ENCODE measurements at regions not wholly inside any gene's neighbourhood (a gene's known extent, or its start where the extent isn't known, plus 50 kb on each side); places are given as distances from the start of the nearest gene placed in this dataset.
"Not testable (repeated sequence)": the region's sequence is repeated elsewhere in the genome, so short reads cannot be mapped to it uniquely, and the experiment has no call there.

GRCh38 chr16:15230432-15230831 lies 136.4 kb upstream of the RRN3 start:
- H3K14ac ChIP-seq (replicated peaks; ENCODE audit: low read depth, low read length); H2AK9ac ChIP-seq (replicated peaks; ENCODE audit: low read depth, low read length, poor library complexity); H3K4ac ChIP-seq (ENCODE audit: low read depth, low read length); in situ Hi-C loops (cut with MboI; ENCODE audit: low sequenced_read_pairs); intact Hi-C loops (cut with micrococcal nuclease); H3K9ac ChIP-seq (ENCODE audit: low read depth, low read length); BruUV-seq (replicated peaks); H2BK20ac ChIP-seq (ENCODE audit: low read depth, low read length); ATAC-seq (ENCODE audit: low read depth); H2AFZ ChIP-seq (replicated peaks; ENCODE audit: low read length, poor library complexity); H2BK15ac ChIP-seq (ENCODE audit: low read depth, low read length); H4K20me1 ChIP-seq (ENCODE audit: insufficient read depth, low read length); H3K56ac ChIP-seq (ENCODE audit: extremely low read depth, insufficient read depth, low read length); H3K4me2 ChIP-seq (ENCODE audit: low read depth, low read length); H2AK5ac ChIP-seq (ENCODE audit: low read depth, low read length); H2BK5ac ChIP-seq (ENCODE audit: low read depth, low read length, poor library complexity, severe bottlenecking); H3K18ac ChIP-seq (ENCODE audit: low read depth, low read length); H3K36me3 ChIP-seq (ENCODE audit: control insufficient read depth, insufficient read depth, low read length); H3K23ac ChIP-seq (ENCODE audit: low read depth, low read length); H3K27ac ChIP-seq (ENCODE audit: insufficient read depth, low read length); POLR2A ChIA-PET (ENCODE audit: unreplicated experiment); CTCF ChIA-PET; H4K8ac ChIP-seq (ENCODE audit: low read depth in 2 of 2, low read length in 2 of 2); H3K9me3 ChIP-seq (ENCODE audit: control insufficient read depth, insufficient read depth, low read length); dilution Hi-C loops (cut with HindIII; ENCODE audit: low sequenced_read_pairs, unreplicated experiment); H4K5ac ChIP-seq (ENCODE audit: low read depth, low read length); H3K79me1 ChIP-seq (ENCODE audit: low read depth in 1 of 2, low read length in 2 of 2); DNase-seq; H3K27me3 ChIP-seq (ENCODE audit: control insufficient read depth, insufficient read depth, low read length); H3K4me1 ChIP-seq (ENCODE audit: control insufficient read depth, insufficient read depth, low read length); H3K9me1 ChIP-seq (ENCODE audit: insufficient read depth, low read length); H2BK120ac ChIP-seq (ENCODE audit: low read depth, low read length); H3K4me3 ChIP-seq (ENCODE audit: insufficient read depth, low read depth, low read length); H4K91ac ChIP-seq (ENCODE audit: insufficient read depth, low read depth, low read length): not testable (repeated sequence)
- no CpG with 5 or more reads among the region's 5 CpGs for WGBS, 2 experiments (ENCODE audit: extremely low coverage in 2 of 2, insufficient read length in 1 of 2)

- H3K56ac ChIP-seq (ENCODE audit: extremely low read depth, insufficient read depth, low read length); H3K27me3 ChIP-seq (ENCODE audit: control insufficient read depth, insufficient read depth, low read length); H3K4ac ChIP-seq (ENCODE audit: low read depth, low read length); CTCF ChIA-PET; H2BK20ac ChIP-seq (ENCODE audit: low read depth, low read length); H2BK5ac ChIP-seq (ENCODE audit: low read depth, low read length, poor library complexity, severe bottlenecking); H3K23ac ChIP-seq (ENCODE audit: low read depth, low read length); H3K27ac ChIP-seq (ENCODE audit: insufficient read depth, low read length); BruUV-seq (replicated peaks); POLR2A ChIA-PET (ENCODE audit: unreplicated experiment); H3K14ac ChIP-seq (replicated peaks; ENCODE audit: low read depth, low read length); H3K9me3 ChIP-seq (ENCODE audit: control insufficient read depth, insufficient read depth, low read length); dilution Hi-C loops (cut with HindIII; ENCODE audit: low sequenced_read_pairs, unreplicated experiment); H4K8ac ChIP-seq (ENCODE audit: low read depth in 2 of 2, low read length in 2 of 2); H2BK120ac ChIP-seq (ENCODE audit: low read depth, low read length); DNase-seq; H2BK15ac ChIP-seq (ENCODE audit: low read depth, low read length); H2AK9ac ChIP-seq (replicated peaks; ENCODE audit: low read depth, low read length, poor library complexity); H3K4me2 ChIP-seq (ENCODE audit: low read depth, low read length); H3K9me1 ChIP-seq (ENCODE audit: insufficient read depth, low read length); ATAC-seq (ENCODE audit: low read depth); H4K5ac ChIP-seq (ENCODE audit: low read depth, low read length); H3K4me3 ChIP-seq (ENCODE audit: insufficient read depth, low read depth, low read length); H4K91ac ChIP-seq (ENCODE audit: insufficient read depth, low read depth, low read length); H3K9ac ChIP-seq (ENCODE audit: low read depth, low read length); H2AFZ ChIP-seq (replicated peaks; ENCODE audit: low read length, poor library complexity); H4K20me1 ChIP-seq (ENCODE audit: insufficient read depth, low read length); H3K36me3 ChIP-seq (ENCODE audit: control insufficient read depth, insufficient read depth, low read length); H3K18ac ChIP-seq (ENCODE audit: low read depth, low read length); H3K79me1 ChIP-seq (ENCODE audit: low read depth in 1 of 2, low read length in 2 of 2); H3K4me1 ChIP-seq (ENCODE audit: control insufficient read depth, insufficient read depth, low read length); in situ Hi-C loops (cut with MboI; ENCODE audit: low sequenced_read_pairs); H2AK5ac ChIP-seq (ENCODE audit: low read depth, low read length); intact Hi-C loops (cut with micrococcal nuclease): not testable (repeated sequence)
- no CpG with 5 or more reads among the region's 2 CpGs for WGBS, 2 experiments (ENCODE audit: extremely low coverage in 2 of 2, insufficient read length in 1 of 2)
Observed at GRCh38 chr16:15229661-15230060, 135.6 kb upstream of the RRN3 start.

Data from IMR-90 (cell line).